Fibroblast of lung (primary cell): ENCODE measurements at regions not wholly inside any gene's neighbourhood (a gene's known extent, or its start where the extent isn't known, plus 50 kb on each side); places are given as distances from the start of the nearest gene placed in this dataset.
A peak's percentile ranks its signal among the peaks of the same experiment; 100 is the strongest.

ENCODE experiments used
- DNase-seq, 2 donors: peaks; one replicate each; pipeline versions ENCODE4 v3.0.0 to v3.0.0-alpha.2; 2010; ENCODE audit warnings: low read depth in 2 of 2
- H2AFZ ChIP-seq: 2 replicates; pipeline ENCODE4 v1.5.1; 2012; ENCODE audit warnings: low read length, control low read depth, inconsistent platforms
- H3K27ac ChIP-seq: 2 replicates; pipeline ENCODE4 v1.5.1; 2011; ENCODE audit warnings: low read length, control low read depth; ENCODE audit not compliant: insufficient read depth
- H3K27me3 ChIP-seq: 2 replicates; pipeline ENCODE4 v1.5.1; 2011; ENCODE audit warnings: mild to moderate bottlenecking, low read length; ENCODE audit not compliant: control insufficient read depth, insufficient read depth
- H3K36me3 ChIP-seq: 2 replicates; pipeline ENCODE4 v1.5.1; 2011; ENCODE audit warnings: low read length; ENCODE audit not compliant: control insufficient read depth, insufficient read depth
- H3K4me1 ChIP-seq: 2 replicates; pipeline ENCODE4 v1.5.1; 2011; ENCODE audit warnings: low read length; ENCODE audit not compliant: control insufficient read depth, insufficient read depth; ENCODE audit errors: extremely low read depth
- H3K4me2 ChIP-seq: 2 replicates; pipeline ENCODE4 v1.5.1; 2011; ENCODE audit warnings: low read length, control low read depth; ENCODE audit not compliant: insufficient read depth; ENCODE audit errors: extremely low read depth
- H3K4me3 ChIP-seq, 4 experiments: fragments of 200-600 bp in 1 of 4; sonication (generic) in 1 of 4; replicated peaks in 1 of 4; 2 replicates each; pipeline ENCODE4 v1.5.1; 2011 to 2016; ENCODE audit warnings: low read length in 4 of 4, low read depth in 3 of 4, mild to moderate bottlenecking in 3 of 4, control low read depth in 2 of 4, inconsistent platforms in 1 of 4, mixed read lengths in 1 of 4; ENCODE audit not compliant: insufficient read depth in 1 of 4; ENCODE audit errors: control extremely low read depth in 1 of 4
- H3K79me2 ChIP-seq: 2 replicates; pipeline ENCODE4 v1.5.1; 2012; ENCODE audit warnings: mild to moderate bottlenecking, low read length, inconsistent platforms; ENCODE audit not compliant: control insufficient read depth, insufficient read depth
- H3K9ac ChIP-seq: 2 replicates; pipeline ENCODE4 v1.5.1; 2011; ENCODE audit warnings: mild to moderate bottlenecking, low read length, control low read depth; ENCODE audit not compliant: insufficient read depth
- H3K9me3 ChIP-seq: 2 replicates; pipeline ENCODE4 v1.5.1; 2012; ENCODE audit warnings: low read depth, low read length; ENCODE audit not compliant: control insufficient read depth, insufficient read depth
- H4K20me1 ChIP-seq: 2 replicates; pipeline ENCODE4 v1.5.1; 2011; ENCODE audit warnings: low read length; ENCODE audit not compliant: control insufficient read depth, insufficient read depth; ENCODE audit errors: extremely low read depth
- CTCF ChIP-seq, 2 donors: IDR thresholded peaks in 1 of 2; conservative IDR thresholded peaks in 1 of 2; 1 replicate in 1 of 2; 2 replicates in 1 of 2; pipeline ENCODE4 v1.5.1; 2011 to 2012; ENCODE audit warnings: low read length in 2 of 2, control low read depth in 1 of 2, inconsistent platforms in 1 of 2, low read depth in 1 of 2, mild to moderate bottlenecking in 1 of 2
- EZH2 ChIP-seq: IDR thresholded peaks from 2 replicates; pipeline ENCODE4 v1.5.1; 2012; ENCODE audit warnings: low read length, control low read depth, mild to moderate bottlenecking; ENCODE audit errors: missing control alignments

GRCh38 chr5:68612972-68613371, 397.4 kb downstream of the PIK3R1 start:
- Histone ChIP-seq H3K36me3 (no peaks in the 10 kb centered on the region), H3K9me3 (no peaks in the 10 kb centered on the region), H3K27ac (no peak overlapping the region), H3K9ac (no peak overlapping the region), H3K4me1 (no peaks in the 10 kb centered on the region), H3K4me3 (no peak overlapping the region), H3K27me3 (no peaks in the 10 kb centered on the region), H3K79me2 (no peaks in the 10 kb centered on the region), H4K20me1 (no peaks in the 10 kb centered on the region), H3K4me2 (no peak overlapping the region), H2AFZ (no peak overlapping the region)
- no peak for DNase-seq
- TF ChIP-seq EZH2 (no peak), CTCF (conservative IDR thresholded peaks at IDR 0.05 in 1 of 2, IDR thresholded peaks at IDR 0.05 in 1 of 2; ENCODE audit: low read depth in 1 of 2, low read length in 2 of 2) (no peak)

- DNase-seq: peak in 1 of 2 donors; percentile 4
- Histone ChIP-seq H3K9me3 (no peaks in the 10 kb centered on the region), H3K36me3 (no peaks in the 10 kb centered on the region), H3K4me2 (no peak overlapping the region), H3K27me3 (no peaks in the 10 kb centered on the region), H3K4me3 (no peak overlapping the region), H3K9ac (no peak overlapping the region), H4K20me1 (no peaks in the 10 kb centered on the region), H3K27ac (no peak overlapping the region), H3K4me1 (no peaks in the 10 kb centered on the region), H2AFZ (no peak overlapping the region), H3K79me2 (no peaks in the 10 kb centered on the region)
- TF ChIP-seq CTCF (conservative IDR thresholded peaks at IDR 0.05 in 1 of 2, IDR thresholded peaks at IDR 0.05 in 1 of 2; ENCODE audit: low read depth in 1 of 2, low read length in 2 of 2) (no peak), EZH2 (no peak)
Measured at GRCh38 chr5:68618501-68618900, 402.9 kb downstream of the PIK3R1 start.

- no peaks in the 10 kb centered on the region for H3K36me3 ChIP-seq
- H3K4me3 ChIP-seq: no peak overlapping the region
- H3K4me1 ChIP-seq: no peaks in the 10 kb centered on the region
- H3K27ac ChIP-seq: no peak overlapping the region
- no peaks in the 10 kb centered on the region for H4K20me1 ChIP-seq
- no peak overlapping the region for H3K9ac ChIP-seq
- no peak overlapping the region for H3K4me2 ChIP-seq
- TF ChIP-seq CTCF (conservative IDR thresholded peaks at IDR 0.05 in 1 of 2, IDR thresholded peaks at IDR 0.05 in 1 of 2; ENCODE audit: low read depth in 1 of 2, low read length in 2 of 2): no peak
- TF ChIP-seq EZH2: no peak
- DNase-seq: no peak
- no peak overlapping the region for H2AFZ ChIP-seq
- no peaks in the 10 kb centered on the region for H3K27me3 ChIP-seq
- no peaks in the 10 kb centered on the region for H3K9me3 ChIP-seq
- H3K79me2 ChIP-seq: no peaks in the 10 kb centered on the region
Measured at GRCh38 chr5:68627001-68627400, 411.4 kb downstream of the PIK3R1 start.
